Mesothelial cell of epicardium (in vitro differentiated cells): ENCODE measurements at regions not wholly inside any gene's neighbourhood (a gene's known extent, or its start where the extent isn't known, plus 50 kb on each side); places are given as distances from the start of the nearest gene placed in this dataset.

ENCODE experiments used
- DNase-seq, 2 experiments: peaks; one replicate each; pipeline ENCODE4 v3.0.0; 2021; ENCODE audit warnings: low spot score in 2 of 2; ENCODE audit not compliant: unreplicated experiment in 2 of 2
- H3K27ac Mint-ChIP-seq: 2 replicates; pipeline ENCODE4 v1.8.0; 2021; ENCODE audit warnings: mixed read lengths
- H3K27me3 Mint-ChIP-seq: 2 replicates; pipeline ENCODE4 v1.8.0; 2021; ENCODE audit warnings: low read depth, mixed read lengths
- H3K36me3 Mint-ChIP-seq: 2 replicates; pipeline ENCODE4 v1.8.0; 2021; ENCODE audit warnings: mixed read lengths
- H3K4me1 Mint-ChIP-seq: 2 replicates; pipeline ENCODE4 v1.8.0; 2021; ENCODE audit warnings: mixed read lengths
- H3K4me3 Mint-ChIP-seq: 2 replicates; pipeline ENCODE4 v1.8.0; 2021; ENCODE audit warnings: mild to moderate bottlenecking, moderate library complexity, mixed read lengths
- H3K9me3 Mint-ChIP-seq: 2 replicates; pipeline ENCODE4 v1.8.0; 2021; ENCODE audit warnings: mixed read lengths
- CTCF ChIP-seq: fragments of 200-600 bp; sonication (generic); IDR thresholded peaks from one replicate; pipeline ENCODE4 v1.5.0; 2021; ENCODE audit warnings: antibody characterized with exemption; ENCODE audit not compliant: unreplicated experiment

DNA sequence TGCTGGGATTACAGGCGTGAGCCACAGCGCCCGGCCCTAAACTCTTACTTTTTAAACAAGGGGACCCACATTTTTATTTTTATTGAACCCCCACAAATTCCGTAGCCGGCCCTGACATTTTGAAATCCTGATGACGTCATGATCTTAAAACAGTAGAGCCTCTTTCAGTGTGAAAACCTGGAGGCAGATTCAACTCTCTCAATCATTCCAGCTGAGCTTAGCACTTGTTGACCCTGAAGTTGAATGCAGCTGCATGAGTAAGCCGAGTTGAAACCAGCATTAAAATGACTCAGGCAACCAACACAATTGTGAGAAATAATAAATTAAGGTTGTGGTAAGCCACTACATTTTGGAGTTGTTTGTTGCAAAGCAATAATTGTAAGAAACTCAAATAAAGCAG is 93.9 kb upstream of the ADGRL4 start:
- no peak for DNase-seq
- Mint-ChIP-seq H3K4me3 (no peak overlapping the region), H3K27ac (no peak overlapping the region), H3K9me3 (no peaks in the 10 kb centered on the region), H3K4me1 (no peaks in the 10 kb centered on the region), H3K27me3 (no peaks in the 10 kb centered on the region), H3K36me3 (no peaks in the 10 kb centered on the region)
- TF ChIP-seq CTCF = no peak

- DNase-seq = no peak
- Mint-ChIP-seq H3K36me3 (no peaks in the 10 kb centered on the region), H3K27me3 (no peaks in the 10 kb centered on the region), H3K9me3 (no peaks in the 10 kb centered on the region), H3K27ac (no peak overlapping the region), H3K4me3 (no peak overlapping the region), H3K4me1 (no peaks in the 10 kb centered on the region)
- no peak for TF ChIP-seq CTCF
These were observed 84.5 kb upstream of the ADGRL4 start for GRCh38 chr1:79090985-79091384.

GRCh38 chr1:79089946-79090345 is 83.4 kb upstream of the ADGRL4 start:
- no peak for DNase-seq
- H3K4me1 Mint-ChIP-seq = no peaks in the 10 kb centered on the region
- H3K27me3 Mint-ChIP-seq = no peaks in the 10 kb centered on the region
- no peaks in the 10 kb centered on the region for H3K9me3 Mint-ChIP-seq
- no peaks in the 10 kb centered on the region for H3K36me3 Mint-ChIP-seq
- H3K27ac Mint-ChIP-seq = no peak overlapping the region
- no peak overlapping the region for H3K4me3 Mint-ChIP-seq
- no peak for TF ChIP-seq CTCF

GRCh38 chr1:79082233-79082632 is 75.7 kb upstream of the ADGRL4 start:
- Mint-ChIP-seq H3K27ac (no peak overlapping the region), H3K27me3 (no peaks in the 10 kb centered on the region), H3K9me3 (peaks cover 6% of the 10 kb centered on the region), H3K4me3 (no peak overlapping the region), H3K36me3 (no peaks in the 10 kb centered on the region), H3K4me1 (peaks cover 2% of the 10 kb centered on the region)
- DNase-seq = no peak
- TF ChIP-seq CTCF = no peak

DNA sequence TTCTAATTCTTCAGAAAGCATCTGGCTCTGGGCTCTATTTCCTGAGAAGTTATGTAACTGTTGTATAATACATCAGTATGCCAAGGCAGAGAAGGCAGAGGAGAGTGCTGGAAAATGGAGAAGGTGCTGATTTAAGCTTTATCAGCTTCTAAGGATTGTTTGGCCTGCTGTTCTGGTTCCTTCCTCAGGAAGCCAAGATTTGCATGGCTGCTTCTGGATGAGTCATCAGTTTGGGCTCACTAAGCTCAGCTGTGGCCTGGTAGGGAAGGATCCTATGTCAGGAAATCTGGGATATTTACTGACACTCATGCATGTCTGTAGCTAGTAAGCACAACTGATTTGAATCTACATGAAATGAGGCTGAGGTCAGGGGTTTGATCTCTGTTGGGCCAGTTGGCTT is 73.2 kb upstream of the ADGRL4 start:
- Mint-ChIP-seq H3K27me3 (no peaks in the 10 kb centered on the region), H3K4me1 (peaks cover 2% of the 10 kb centered on the region), H3K9me3 (peaks cover 6% of the 10 kb centered on the region), H3K36me3 (no peaks in the 10 kb centered on the region), H3K27ac (no peak overlapping the region), H3K4me3 (no peak overlapping the region)
- no peak for TF ChIP-seq CTCF
- DNase-seq = no peak

GRCh38 chr1:79074975-79075374 is 68.4 kb upstream of the ADGRL4 start:
- Mint-ChIP-seq H3K4me1 (peaks cover 2% of the 10 kb centered on the region), H3K4me3 (no peak overlapping the region), H3K27me3 (no peaks in the 10 kb centered on the region), H3K36me3 (no peaks in the 10 kb centered on the region), H3K27ac (no peak overlapping the region), H3K9me3 (peaks cover 7% of the 10 kb centered on the region)
- DNase-seq = no peak
- no peak for TF ChIP-seq CTCF
